ENCODE measurements at regions not wholly inside any gene's neighbourhood (a gene's known extent, or its start where the extent isn't known, plus 50 kb on each side); places are given as distances from the start of the nearest gene placed in this dataset.
A peak's percentile ranks its signal among the peaks of the same experiment; 100 is the strongest.

GRCh38 chr4:3667258-3667657 is 98.9 kb upstream of the ADRA2C start:
- DNase-seq = no peak

- no peak for DNase-seq
Observed at GRCh38 chr4:3666263-3666662, 99.9 kb upstream of the ADRA2C start.

GRCh38 chr4:3665360-3665891 is 100.8 kb upstream of the ADRA2C start:
- DNase-seq = no peak

GRCh38 chr4:3663791-3664190 is 102.4 kb upstream of the ADRA2C start:
- no peak for DNase-seq

- DNase-seq = no peak
Observed at GRCh38 chr4:3662516-3662915, 103.7 kb upstream of the ADRA2C start.

GRCh38 chr4:3661989-3662388 is 104.2 kb upstream of the ADRA2C start:
- no peak for DNase-seq

- no peak for DNase-seq
Observed at GRCh38 chr4:3660928-3661515, 105.2 kb upstream of the ADRA2C start.

GRCh38 chr4:3660086-3660927 is 105.9 kb upstream of the ADRA2C start:
- DNase-seq = no peak

- no peak for DNase-seq
Observed at GRCh38 chr4:3659131-3659530, 107.1 kb upstream of the ADRA2C start.

GRCh38 chr4:3658530-3658913 is 107.7 kb upstream of the ADRA2C start:
- DNase-seq = no peak

- DNase-seq = peak; percentile 42
Observed at GRCh38 chr4:3657902-3658529, 108.2 kb upstream of the ADRA2C start.

- DNase-seq = no peak
Observed at GRCh38 chr4:3656416-3657356, 109.5 kb upstream of the ADRA2C start.

GRCh38 chr4:3655963-3656362 is 110.2 kb upstream of the ADRA2C start:
- no peak for DNase-seq

- DNase-seq = no peak
Observed at GRCh38 chr4:3655485-3655884, 110.7 kb upstream of the ADRA2C start.

GRCh38 chr4:3654036-3654807 is 112.0 kb upstream of the ADRA2C start:
- DNase-seq = no peak

GRCh38 chr4:3652586-3652985 is 113.6 kb upstream of the ADRA2C start:
- DNase-seq = no peak

- DNase-seq = no peak
Observed at GRCh38 chr4:3651267-3651845, 114.8 kb upstream of the ADRA2C start.

- no peak for DNase-seq
Observed at GRCh38 chr4:3649491-3649890, 116.7 kb upstream of the ADRA2C start.

GRCh38 chr4:3648731-3649130 is 116.5 kb upstream of the LRPAP1 start:
- no peak for DNase-seq

- no peak for DNase-seq
Observed at GRCh38 chr4:3648195-3648594, 116.0 kb upstream of the LRPAP1 start.

- DNase-seq = no peak
Observed at GRCh38 chr4:3647421-3647820, 115.2 kb upstream of the LRPAP1 start.
